GM10248 (cell line): ENCODE measurements at regions not wholly inside any gene's neighbourhood (a gene's known extent, or its start where the extent isn't known, plus 50 kb on each side); places are given as distances from the start of the nearest gene placed in this dataset.
"Not testable (repeated sequence)": the region's sequence is repeated elsewhere in the genome, so short reads cannot be mapped to it uniquely, and the experiment has no call there.

Experiments used
- CTCF ChIA-PET: fragments of 300-600 bp; sonication (Branson Sonifier 250); formaldehyde crosslinking; extraction: SDS; loops from one replicate; lab custom pipeline; 2021; ENCODE audit warnings: antibody characterized with exemption; lab: Yijun Ruan, JAX
- POLR2A ChIA-PET: fragments of 350-650 bp; sonication (Branson Sonifier 250); formaldehyde crosslinking; extraction: SDS; loops from one replicate; lab custom pipeline; 2020; ENCODE audit warnings: antibody characterized with exemption; lab: Yijun Ruan, JAX
- DNase-seq: peaks from one replicate; pipeline ENCODE4 v3.0.0; 2012; ENCODE audit errors: extremely low spot score
- TF ChIP-seq, protein P1 (sequence below): IDR thresholded peaks from 2 replicates; pipeline ENCODE4 v1.5.1; 2012; ENCODE audit warnings: mild to moderate bottlenecking, low read depth; ENCODE audit errors: extremely low read depth, missing control alignments, control extremely low read depth

DNA sequence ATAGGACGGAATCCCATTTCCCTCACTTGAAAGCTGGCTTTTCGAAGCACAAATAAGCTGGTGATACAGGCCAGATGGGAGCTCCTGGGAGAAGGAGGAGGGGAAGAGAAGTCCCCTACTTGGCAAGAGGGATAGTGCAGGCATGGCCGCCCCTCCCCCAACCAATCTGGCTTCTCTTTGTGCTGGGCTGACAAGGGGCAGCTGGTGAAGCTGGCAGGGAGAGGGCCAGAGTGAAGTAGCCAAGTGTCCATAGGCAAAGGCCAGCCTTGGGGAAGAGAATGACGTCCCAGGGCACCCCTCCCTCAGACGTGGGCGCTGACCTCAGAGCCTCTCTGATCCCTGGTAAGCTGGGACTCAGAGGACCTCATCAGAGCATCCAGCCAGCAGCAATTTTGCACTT is 78.7 kb upstream of the GRAMD1B start:
- ChIA-PET POLR2A (no interaction called here), CTCF (interaction anchor here (0.8 to 1.0 kb wide), 2 partner anchors 13 to 51 kb away, joined by 3 to 4 read pairs; no protein-coding TSS in a partner anchor)
- TF ChIP-seq, protein P1, sequence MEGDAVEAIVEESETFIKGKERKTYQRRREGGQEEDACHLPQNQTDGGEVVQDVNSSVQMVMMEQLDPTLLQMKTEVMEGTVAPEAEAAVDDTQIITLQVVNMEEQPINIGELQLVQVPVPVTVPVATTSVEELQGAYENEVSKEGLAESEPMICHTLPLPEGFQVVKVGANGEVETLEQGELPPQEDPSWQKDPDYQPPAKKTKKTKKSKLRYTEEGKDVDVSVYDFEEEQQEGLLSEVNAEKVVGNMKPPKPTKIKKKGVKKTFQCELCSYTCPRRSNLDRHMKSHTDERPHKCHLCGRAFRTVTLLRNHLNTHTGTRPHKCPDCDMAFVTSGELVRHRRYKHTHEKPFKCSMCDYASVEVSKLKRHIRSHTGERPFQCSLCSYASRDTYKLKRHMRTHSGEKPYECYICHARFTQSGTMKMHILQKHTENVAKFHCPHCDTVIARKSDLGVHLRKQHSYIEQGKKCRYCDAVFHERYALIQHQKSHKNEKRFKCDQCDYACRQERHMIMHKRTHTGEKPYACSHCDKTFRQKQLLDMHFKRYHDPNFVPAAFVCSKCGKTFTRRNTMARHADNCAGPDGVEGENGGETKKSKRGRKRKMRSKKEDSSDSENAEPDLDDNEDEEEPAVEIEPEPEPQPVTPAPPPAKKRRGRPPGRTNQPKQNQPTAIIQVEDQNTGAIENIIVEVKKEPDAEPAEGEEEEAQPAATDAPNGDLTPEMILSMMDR: no peak
- DNase-seq: no peak

- TF ChIP-seq, protein P1: no peak
- ChIA-PET POLR2A (no interaction called here), CTCF (interaction anchor here (1.8 kb wide), 1 partner anchor 58 kb away, joined by 5 read pairs; no protein-coding TSS in a partner anchor)
- DNase-seq: no peak
Measured at GRCh38 chr11:123349382-123349781, 80.7 kb upstream of the GRAMD1B start.

DNA sequence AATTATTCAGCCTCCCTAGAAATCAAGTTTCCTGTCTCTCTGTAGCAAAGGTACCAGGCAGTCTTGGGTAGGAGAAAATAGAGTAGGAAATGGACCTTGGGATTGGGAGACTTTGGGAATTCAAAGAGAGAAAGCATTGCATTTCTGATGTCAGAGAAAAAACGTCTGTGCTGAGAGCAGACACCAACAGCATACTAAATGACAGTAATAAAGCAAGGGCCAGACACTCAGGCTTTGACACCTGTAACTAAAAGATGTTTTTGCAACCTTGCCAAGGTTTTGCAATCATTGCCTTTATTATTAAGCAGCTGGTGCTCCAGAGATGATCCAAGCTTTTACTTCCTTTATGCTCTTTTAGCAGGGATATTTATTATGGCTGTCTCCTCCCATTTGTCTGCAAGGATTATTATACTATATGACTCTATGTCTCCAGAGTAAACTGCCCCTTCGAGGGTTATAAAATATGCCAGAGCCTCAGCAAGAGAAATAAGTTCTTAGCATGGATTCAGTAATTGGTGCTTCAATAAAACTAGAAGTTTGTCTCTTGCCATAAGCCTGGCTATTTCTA is 85.2 kb upstream of the GRAMD1B start:
- CTCF ChIA-PET: interaction anchor here (1.0 to 2.6 kb wide), 3 partner anchors 9 to 13 kb away, joined by 3 to 10 read pairs (median 5); no protein-coding TSS in a partner anchor
- DNase-seq: no peak
- TF ChIP-seq, protein P1: no peak
- POLR2A ChIA-PET: no interaction called here

DNA sequence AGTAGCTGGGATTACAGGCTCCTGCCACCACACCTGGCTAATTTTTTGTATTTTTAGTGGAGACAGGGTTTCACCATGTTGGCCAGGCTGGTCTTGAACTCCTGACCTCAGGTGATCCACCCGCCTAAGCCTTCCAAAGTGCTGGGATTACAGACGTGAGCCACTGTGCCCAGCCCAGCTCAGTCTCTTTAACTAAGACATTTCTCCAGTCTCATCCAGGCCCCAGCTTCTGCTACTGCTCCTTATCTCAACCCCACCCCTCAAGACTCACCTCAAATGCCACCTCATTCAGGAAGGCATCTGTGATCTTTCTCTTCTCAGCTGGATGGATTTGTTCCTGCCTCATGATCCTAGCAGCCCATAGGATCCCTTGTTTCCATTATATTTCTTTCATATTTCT is 85.9 kb upstream of the GRAMD1B start:
- POLR2A ChIA-PET, DNase-seq: not testable (repeated sequence)
- CTCF ChIA-PET: interaction anchor here (1.0 to 2.6 kb wide), 2 partner anchors 10 to 12 kb away, joined by 3 to 10 read pairs; no protein-coding TSS in a partner anchor

- ChIA-PET POLR2A (no interaction called here), CTCF (interaction anchor here (1.2 to 3.1 kb wide), 4 partner anchors 11 to 68 kb away, joined by 3 to 14 read pairs (median 6); no protein-coding TSS in a partner anchor)
- TF ChIP-seq, protein P1: no peak
- DNase-seq: no peak
Measured at GRCh38 chr11:123338997-123339752, 90.9 kb upstream of the GRAMD1B start.

- ChIA-PET POLR2A (no interaction called here), CTCF (interaction anchor here (1.2 to 3.1 kb wide), 6 partner anchors 10 to 88 kb away, joined by 3 to 14 read pairs (median 4); no protein-coding TSS in a partner anchor)
- no peak for DNase-seq
- TF ChIP-seq, protein P1: no peak
Measured at GRCh38 chr11:123338266-123338800, 91.7 kb upstream of the GRAMD1B start.
